ENCODE measurements at regions not wholly inside any gene's neighbourhood (a gene's known extent, or its start where the extent isn't known, plus 50 kb on each side); places are given as distances from the start of the nearest gene placed in this dataset.

GRCh38 chr5:4831325-4831724, 308.8 kb upstream of the ADAMTS16 start:
- no peaks in the 10 kb centered on the region for H3K27me3 ChIP-seq (ENCODE audit: insufficient read depth, poor library complexity, severe bottlenecking)
- no peak for DNase-seq (ENCODE audit: low read depth in 1 of 2, low spot score in 1 of 2)
- H3K27ac ChIP-seq (replicated peaks) = no peak overlapping the region
- H3K4me3 ChIP-seq (replicated peaks; ENCODE audit: insufficient read depth, low read length) = no peak overlapping the region
- TF ChIP-seq REST (IDR thresholded peaks at IDR 0.05; ENCODE audit: insufficient replicate concordance, low read depth) (no peak), POLR2AphosphoS5 (IDR thresholded peaks at IDR 0.05; ENCODE audit: low read depth) (no peak), CTCF (IDR thresholded peaks at IDR 0.05; ENCODE audit: insufficient read depth, low read length) (no peak), GABPA (IDR thresholded peaks at IDR 0.05; ENCODE audit: low read depth) (no peak), SPI1 (IDR thresholded peaks at IDR 0.05; ENCODE audit: borderline replicate concordance, low read depth) (no peak)

- DNase-seq (ENCODE audit: low read depth in 1 of 2, low spot score in 1 of 2) = no peak
- Histone ChIP-seq H3K27ac (replicated peaks) (no peak overlapping the region), H3K4me3 (replicated peaks; ENCODE audit: insufficient read depth, low read length) (no peak overlapping the region), H3K27me3 (ENCODE audit: insufficient read depth, poor library complexity, severe bottlenecking) (no peaks in the 10 kb centered on the region)
- TF ChIP-seq CTCF (IDR thresholded peaks at IDR 0.05; ENCODE audit: insufficient read depth, low read length) (no peak), POLR2AphosphoS5 (IDR thresholded peaks at IDR 0.05; ENCODE audit: low read depth) (no peak), GABPA (IDR thresholded peaks at IDR 0.05; ENCODE audit: low read depth) (no peak), SPI1 (IDR thresholded peaks at IDR 0.05; ENCODE audit: borderline replicate concordance, low read depth) (no peak), REST (IDR thresholded peaks at IDR 0.05; ENCODE audit: insufficient replicate concordance, low read depth) (no peak)
Measured at GRCh38 chr5:4832471-4832870, 307.7 kb upstream of the ADAMTS16 start.

GRCh38 chr5:4833104-4833738, 306.9 kb upstream of the ADAMTS16 start:
- Histone ChIP-seq H3K27ac (replicated peaks) (no peak overlapping the region), H3K4me3 (replicated peaks; ENCODE audit: insufficient read depth, low read length) (no peak overlapping the region), H3K27me3 (ENCODE audit: insufficient read depth, poor library complexity, severe bottlenecking) (no peaks in the 10 kb centered on the region)
- DNase-seq (ENCODE audit: low read depth in 1 of 2, low spot score in 1 of 2) = no peak
- TF ChIP-seq CTCF (IDR thresholded peaks at IDR 0.05; ENCODE audit: insufficient read depth, low read length) (no peak), POLR2AphosphoS5 (IDR thresholded peaks at IDR 0.05; ENCODE audit: low read depth) (no peak), REST (IDR thresholded peaks at IDR 0.05; ENCODE audit: insufficient replicate concordance, low read depth) (no peak), GABPA (IDR thresholded peaks at IDR 0.05; ENCODE audit: low read depth) (no peak), SPI1 (IDR thresholded peaks at IDR 0.05; ENCODE audit: borderline replicate concordance, low read depth) (no peak)
